Fibroblast of mammary gland (primary cell): ENCODE measurements at regions not wholly inside any gene's neighbourhood (a gene's known extent, or its start where the extent isn't known, plus 50 kb on each side); places are given as distances from the start of the nearest gene placed in this dataset.
"Not testable (repeated sequence)": the region's sequence is repeated elsewhere in the genome, so short reads cannot be mapped to it uniquely, and the experiment has no call there.

Experiments used
- DNase-seq: peaks from one replicate; pipeline ENCODE4 v3.0.0-alpha.2; 2010; ENCODE audit warnings: low read depth
- H3K4me3 ChIP-seq: 2 replicates; pipeline ENCODE4 v1.5.1; 2011; ENCODE audit warnings: low read depth, mild to moderate bottlenecking, low read length, moderate library complexity; ENCODE audit not compliant: control insufficient read depth
- TF ChIP-seq, protein P1 (sequence below): conservative IDR thresholded peaks from 2 replicates; pipeline ENCODE4 v1.5.1; 2011; ENCODE audit warnings: low read depth, low read length, inconsistent platforms; ENCODE audit not compliant: control insufficient read depth, insufficient read depth

DNA sequence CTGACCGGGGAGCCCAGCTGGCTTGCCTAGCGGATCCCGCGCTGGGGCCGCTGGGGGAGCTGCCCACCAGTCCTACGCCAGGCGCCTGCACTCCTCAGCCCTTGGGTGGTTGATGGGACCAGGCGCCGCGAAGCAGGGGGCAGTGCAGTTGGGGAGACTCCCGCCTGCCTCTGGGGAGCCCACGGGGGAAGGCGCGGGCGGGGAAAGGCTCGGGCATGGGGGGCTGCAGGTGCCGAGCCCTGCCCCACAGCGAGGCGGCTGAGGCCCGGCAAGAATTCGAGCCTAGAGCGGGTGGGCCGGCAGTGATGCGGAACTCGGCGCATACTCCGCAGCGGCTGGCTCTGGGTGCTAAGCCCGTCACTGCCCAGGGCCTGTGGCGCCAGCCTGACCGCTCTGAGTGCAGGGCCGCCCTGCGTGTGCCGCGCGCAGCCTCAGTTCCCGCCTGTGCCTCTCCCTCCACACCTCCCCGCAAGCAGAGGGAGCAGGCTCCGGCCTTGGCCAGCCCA, 249.1 kb upstream of the TEKT4 start:
- H3K4me3 ChIP-seq: no peak overlapping the region
- TF ChIP-seq, protein P1, sequence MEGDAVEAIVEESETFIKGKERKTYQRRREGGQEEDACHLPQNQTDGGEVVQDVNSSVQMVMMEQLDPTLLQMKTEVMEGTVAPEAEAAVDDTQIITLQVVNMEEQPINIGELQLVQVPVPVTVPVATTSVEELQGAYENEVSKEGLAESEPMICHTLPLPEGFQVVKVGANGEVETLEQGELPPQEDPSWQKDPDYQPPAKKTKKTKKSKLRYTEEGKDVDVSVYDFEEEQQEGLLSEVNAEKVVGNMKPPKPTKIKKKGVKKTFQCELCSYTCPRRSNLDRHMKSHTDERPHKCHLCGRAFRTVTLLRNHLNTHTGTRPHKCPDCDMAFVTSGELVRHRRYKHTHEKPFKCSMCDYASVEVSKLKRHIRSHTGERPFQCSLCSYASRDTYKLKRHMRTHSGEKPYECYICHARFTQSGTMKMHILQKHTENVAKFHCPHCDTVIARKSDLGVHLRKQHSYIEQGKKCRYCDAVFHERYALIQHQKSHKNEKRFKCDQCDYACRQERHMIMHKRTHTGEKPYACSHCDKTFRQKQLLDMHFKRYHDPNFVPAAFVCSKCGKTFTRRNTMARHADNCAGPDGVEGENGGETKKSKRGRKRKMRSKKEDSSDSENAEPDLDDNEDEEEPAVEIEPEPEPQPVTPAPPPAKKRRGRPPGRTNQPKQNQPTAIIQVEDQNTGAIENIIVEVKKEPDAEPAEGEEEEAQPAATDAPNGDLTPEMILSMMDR: no peak
- DNase-seq: no peak

DNA sequence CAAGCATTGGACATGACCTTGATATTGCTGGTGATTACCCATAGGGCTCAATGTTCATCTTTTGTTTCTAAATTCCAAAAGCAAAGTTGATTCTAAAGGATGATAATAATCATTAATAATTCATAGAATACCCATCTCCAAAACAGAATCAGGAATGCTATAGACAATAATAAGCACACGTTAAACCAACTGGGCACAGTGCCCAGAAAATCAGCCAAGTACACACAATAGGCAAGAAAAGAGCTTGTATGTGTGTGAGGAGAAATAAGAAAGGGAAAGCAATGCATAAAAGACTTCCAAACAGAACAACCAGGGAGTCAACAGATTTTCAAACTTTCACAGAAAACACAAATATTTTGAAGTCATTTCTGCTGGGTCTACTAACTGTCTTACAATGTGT, 242.3 kb upstream of the TEKT4 start:
- H3K4me3 ChIP-seq, DNase-seq: not testable (repeated sequence)

DNA sequence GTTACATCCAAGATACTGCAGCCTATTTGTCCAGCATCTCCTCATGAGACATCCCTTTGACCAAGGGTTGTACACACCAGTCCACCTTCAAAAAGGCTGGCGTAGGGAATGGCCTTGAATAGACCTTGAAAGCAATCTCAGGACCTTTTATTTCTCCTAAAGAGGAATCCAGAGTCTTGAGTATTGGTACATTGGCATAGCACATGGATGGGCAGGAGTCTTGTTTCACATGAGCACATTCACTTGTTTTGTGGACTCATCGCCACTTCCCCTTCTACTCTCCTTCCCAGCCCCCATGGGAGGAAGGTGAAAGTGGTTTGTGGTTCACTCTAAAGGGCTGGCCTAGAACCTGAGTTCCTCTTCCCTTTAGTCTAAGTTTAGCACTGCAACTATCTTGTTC, 229.8 kb upstream of the TEKT4 start:
- H3K4me3 ChIP-seq, DNase-seq: not testable (repeated sequence)

DNA sequence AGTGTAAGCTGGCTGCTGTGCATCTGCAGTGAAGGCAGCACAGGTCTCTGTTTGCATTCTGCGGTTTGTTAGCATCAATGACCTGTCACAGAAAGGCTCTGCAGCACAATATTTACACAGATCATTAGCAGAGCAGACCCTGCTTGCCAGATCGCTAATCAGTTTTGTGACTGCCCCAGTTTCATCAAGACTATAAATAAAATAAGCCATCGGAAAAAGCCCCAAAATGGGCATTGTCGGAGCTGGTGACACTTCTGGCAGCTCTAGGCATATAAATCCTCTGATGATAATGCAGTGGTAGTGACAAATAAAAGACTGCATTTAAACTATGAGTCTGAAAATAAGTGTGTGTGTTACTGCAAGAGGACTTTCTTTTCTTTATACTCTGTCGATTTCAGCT, 219.1 kb upstream of the TEKT4 start:
- not testable (repeated sequence) for H3K4me3 ChIP-seq, DNase-seq

DNA sequence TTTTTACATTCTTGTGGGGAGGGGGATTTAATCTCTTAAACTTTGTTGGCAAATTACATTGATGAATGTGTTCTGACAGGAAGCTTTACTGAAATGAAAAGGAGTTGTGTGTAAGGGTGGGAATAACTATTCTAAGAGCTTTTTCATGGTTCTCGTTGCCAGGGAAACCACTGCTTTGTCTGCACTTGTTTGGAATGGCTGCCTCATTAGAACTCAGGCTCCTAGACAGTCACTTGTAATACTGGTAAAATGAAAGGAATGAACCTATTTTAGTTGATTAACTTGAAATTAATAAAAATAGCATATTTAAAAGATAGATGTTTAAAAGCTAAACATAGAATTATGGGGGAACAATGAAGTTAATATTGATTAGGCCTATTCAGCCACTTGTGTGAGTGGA, 201.4 kb upstream of the TEKT4 start:
- DNase-seq, H3K4me3 ChIP-seq: not testable (repeated sequence)

DNA sequence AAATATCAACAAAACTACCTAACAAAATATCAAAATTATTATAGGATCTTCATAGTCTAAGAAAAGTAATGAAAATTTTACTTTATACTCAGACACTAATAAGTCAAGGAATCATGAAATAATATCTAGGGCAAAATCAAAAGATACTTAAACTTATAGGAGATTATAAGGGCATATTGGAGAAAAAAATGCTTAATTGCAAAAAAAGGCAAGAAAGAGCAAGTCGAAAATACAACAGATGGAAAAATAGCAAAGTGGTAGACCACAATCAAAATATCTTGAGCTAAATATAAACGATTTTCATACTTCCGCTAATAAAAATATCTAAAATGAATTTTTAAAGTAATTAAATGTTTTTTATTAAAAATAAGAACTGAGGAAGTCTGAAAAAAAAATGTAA, 177.0 kb upstream of the TEKT4 start:
- not testable (repeated sequence) for H3K4me3 ChIP-seq, DNase-seq

DNA sequence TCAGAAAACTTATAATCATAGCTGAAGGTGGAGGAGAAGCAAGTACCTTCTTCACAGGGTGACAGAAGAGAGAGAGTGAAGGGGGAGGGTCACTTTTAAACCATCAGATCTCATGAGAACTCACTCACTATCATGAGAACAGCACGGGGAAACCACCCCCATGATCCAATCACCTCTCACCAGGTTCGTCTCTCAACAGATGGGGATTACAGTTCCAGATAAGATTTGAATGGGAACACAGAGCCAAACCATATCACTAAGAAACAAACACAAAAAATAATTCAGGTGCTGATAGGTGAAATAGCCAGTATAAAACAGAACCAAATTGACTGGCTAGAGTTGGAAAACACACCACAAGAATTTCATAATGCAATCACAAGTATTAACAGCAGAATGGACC, 162.2 kb upstream of the TEKT4 start:
- not testable (repeated sequence) for DNase-seq, H3K4me3 ChIP-seq

DNA sequence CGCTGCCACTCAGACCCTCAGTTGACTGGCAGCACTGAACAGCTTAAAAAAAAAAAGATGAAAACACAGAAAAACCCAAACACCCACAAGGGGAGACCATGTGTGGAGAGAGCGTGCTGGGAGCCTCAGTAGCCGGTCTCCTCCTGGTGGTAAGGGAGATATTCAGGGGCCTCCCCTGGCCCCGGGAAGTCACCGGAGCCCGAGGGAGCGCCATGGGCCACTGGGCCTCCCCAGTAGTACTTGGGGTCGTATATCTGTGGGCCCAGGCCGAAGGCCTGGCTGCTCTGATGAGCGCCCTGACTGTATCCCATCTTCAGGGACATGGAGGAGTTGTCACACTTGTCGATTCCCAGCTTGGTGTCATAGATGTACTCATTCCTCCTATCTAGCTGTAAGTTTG, 145.7 kb upstream of the TEKT4 start:
- TF ChIP-seq, protein P1: no peak
- no peak overlapping the region for H3K4me3 ChIP-seq
- DNase-seq: no peak

DNA sequence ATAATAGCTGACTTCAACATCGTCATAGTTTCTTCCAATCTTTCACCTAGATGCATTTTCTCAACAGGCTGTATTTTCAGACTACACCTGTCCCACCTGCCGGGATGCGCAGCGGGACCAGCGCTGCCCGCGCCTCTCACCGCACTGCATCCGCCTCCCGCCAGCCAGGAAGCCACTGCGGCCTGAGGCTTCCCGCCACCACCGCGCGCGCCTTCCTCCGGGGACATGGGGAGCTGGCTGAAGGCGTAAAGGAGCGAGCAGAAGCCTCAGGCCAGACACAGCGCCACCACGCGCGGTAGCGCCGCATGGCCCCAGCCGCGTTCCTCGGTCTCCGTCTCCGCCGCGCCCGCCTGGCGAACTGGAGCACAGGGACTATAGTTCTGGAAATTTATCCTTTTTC, 135.7 kb upstream of the TEKT4 start:
- DNase-seq, H3K4me3 ChIP-seq: not testable (repeated sequence)

DNA sequence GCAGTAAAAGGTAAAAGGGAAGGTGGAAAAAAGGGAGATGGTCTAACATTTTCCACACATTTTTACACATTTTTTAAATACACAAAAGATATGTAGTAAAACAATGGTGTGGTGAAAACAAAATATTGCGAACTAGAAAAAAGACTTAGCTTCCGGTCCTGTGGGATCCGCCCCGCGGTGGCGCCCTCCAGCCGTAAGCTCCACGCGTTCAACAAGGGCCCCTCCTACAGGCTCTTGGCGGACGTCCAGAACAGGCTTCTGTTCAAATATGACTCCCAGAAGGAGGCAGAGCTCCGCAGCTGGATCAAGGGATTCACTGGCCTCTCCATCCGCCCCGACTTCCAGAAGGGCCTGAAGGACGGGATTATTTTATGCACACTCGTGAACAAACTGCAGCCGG, 134.1 kb upstream of the TEKT4 start:
- not testable (repeated sequence) for DNase-seq, H3K4me3 ChIP-seq

DNA sequence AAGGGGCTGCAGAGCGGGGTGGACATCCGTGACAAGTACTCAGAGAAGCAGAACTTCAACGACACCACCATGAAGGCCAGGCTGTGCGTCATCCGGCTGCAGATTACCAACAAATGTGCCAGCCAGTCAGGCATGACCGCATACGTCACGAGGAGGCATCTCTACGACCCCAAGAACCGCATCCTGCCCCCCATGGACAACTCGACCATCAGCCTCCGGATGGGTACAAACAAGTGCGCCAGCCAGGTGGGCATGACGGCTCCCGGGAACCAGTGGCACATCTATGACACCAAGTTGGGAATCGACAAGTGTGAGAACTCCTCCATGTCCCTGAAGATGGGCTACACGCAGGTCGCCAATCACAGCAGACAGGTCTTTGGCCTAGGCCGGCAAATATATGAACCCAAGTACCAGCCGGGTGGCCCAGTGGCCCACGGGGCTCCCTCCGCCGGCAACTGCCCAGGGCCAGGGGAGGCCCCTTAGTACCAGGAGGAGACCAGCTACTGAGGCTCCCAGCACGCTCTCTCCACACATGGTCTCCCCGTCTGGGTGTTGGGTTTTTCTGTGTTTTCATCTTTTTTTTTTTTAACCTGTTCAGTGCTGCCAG, 133.4 kb upstream of the TEKT4 start:
- DNase-seq, H3K4me3 ChIP-seq: not testable (repeated sequence)

DNA sequence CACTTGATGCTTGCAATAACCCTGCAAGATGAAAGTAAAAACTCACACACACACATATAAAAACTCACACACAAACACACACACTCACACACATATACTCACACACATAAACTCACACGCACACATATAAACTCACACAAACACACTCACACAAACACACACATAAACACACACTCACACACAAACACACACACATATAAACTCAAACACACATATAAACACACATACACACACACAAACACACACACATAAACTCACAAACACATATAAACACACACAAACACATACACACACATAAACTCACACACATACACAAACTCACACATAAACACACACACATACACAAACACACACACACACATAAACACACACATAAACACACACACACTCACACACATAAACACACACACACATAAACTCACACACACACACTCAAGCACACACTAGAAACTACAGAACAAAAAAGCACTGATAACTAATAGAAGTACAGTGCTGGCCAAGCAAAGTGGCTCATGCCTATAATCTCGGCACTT, 117.7 kb upstream of the TEKT4 start:
- DNase-seq: no peak
- TF ChIP-seq, protein P1: no peak
- no peak overlapping the region for H3K4me3 ChIP-seq
